ENCODE measurements at regions not wholly inside any gene's neighbourhood (a gene's known extent, or its start where the extent isn't known, plus 50 kb on each side); places are given as distances from the start of the nearest gene placed in this dataset.

DNA sequence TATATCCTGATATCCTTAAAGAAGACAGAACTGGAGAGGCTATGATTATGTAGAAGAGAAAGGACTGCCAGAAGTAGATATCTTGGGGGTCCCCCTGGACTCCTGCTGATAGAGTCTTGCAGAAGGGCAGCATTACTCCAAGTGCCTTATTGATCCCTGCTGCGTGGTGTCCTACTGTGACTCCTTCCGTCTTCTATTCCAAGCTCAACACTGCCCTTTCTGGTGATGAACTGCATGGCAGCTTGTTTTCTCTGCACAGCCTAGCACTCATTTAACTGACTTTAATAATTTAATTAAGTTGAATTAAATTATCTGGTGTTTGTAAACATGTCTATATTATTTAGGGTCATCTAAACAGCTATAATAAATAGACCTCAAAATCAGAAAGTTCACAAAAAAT, 194.1 kb upstream of the DSEL start:
- no peak for DNase-seq (ENCODE audit: low read depth)
- TF ChIP-seq, protein P1, sequence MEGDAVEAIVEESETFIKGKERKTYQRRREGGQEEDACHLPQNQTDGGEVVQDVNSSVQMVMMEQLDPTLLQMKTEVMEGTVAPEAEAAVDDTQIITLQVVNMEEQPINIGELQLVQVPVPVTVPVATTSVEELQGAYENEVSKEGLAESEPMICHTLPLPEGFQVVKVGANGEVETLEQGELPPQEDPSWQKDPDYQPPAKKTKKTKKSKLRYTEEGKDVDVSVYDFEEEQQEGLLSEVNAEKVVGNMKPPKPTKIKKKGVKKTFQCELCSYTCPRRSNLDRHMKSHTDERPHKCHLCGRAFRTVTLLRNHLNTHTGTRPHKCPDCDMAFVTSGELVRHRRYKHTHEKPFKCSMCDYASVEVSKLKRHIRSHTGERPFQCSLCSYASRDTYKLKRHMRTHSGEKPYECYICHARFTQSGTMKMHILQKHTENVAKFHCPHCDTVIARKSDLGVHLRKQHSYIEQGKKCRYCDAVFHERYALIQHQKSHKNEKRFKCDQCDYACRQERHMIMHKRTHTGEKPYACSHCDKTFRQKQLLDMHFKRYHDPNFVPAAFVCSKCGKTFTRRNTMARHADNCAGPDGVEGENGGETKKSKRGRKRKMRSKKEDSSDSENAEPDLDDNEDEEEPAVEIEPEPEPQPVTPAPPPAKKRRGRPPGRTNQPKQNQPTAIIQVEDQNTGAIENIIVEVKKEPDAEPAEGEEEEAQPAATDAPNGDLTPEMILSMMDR (IDR thresholded peaks at IDR 0.05; ENCODE audit: insufficient read depth, low read length), result peak; percentile 17
- no peak overlapping the region for H3K4me3 ChIP-seq (ENCODE audit: low read depth, low read length)

DNA sequence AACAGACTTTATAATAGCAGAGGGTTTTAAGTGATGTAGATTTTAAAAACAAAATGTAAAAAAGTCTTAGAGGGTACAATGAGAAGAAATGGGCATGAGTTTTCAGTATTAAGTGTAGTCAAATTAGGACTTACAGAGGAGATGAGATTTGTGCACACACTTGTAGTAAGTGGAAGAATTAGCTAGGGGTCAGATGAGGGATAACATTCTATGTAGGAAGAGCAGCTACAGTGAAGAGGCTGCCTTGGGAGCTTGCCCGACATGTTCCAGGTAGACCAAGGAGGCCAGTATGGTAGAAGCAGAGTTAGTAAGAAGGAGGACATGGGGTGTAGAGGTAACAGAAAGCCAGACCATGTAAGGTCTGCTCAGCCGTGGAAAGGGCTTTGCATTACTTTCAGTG, 189.2 kb upstream of the DSEL start:
- DNase-seq (ENCODE audit: low read depth), result no peak
- no peak overlapping the region for H3K4me3 ChIP-seq (ENCODE audit: low read depth, low read length)
- TF ChIP-seq, protein P1 (IDR thresholded peaks at IDR 0.05; ENCODE audit: insufficient read depth, low read length), result no peak

DNA sequence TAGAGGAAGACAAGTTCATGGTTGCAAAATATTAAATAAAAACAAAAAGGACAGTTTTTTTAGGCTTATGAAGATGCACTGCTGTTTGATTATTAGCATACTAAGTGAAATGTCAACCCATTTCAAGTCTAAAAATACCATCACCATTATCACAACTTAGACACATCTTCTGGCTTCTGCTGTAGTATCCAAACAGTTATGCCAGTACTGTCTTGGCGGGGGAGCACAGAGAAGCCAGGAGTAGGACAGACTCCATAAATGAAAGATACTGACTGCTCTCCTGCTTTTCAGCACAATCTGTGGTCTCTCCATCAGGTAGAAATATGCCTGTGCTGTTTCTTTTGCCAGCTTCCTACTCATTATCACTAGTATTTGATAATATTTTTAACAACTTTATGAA, 179.2 kb upstream of the DSEL start:
- DNase-seq (ENCODE audit: low read depth), result no peak
- TF ChIP-seq, protein P1 (IDR thresholded peaks at IDR 0.05; ENCODE audit: insufficient read depth, low read length), result no peak
- no peak overlapping the region for H3K4me3 ChIP-seq (ENCODE audit: low read depth, low read length)

DNA sequence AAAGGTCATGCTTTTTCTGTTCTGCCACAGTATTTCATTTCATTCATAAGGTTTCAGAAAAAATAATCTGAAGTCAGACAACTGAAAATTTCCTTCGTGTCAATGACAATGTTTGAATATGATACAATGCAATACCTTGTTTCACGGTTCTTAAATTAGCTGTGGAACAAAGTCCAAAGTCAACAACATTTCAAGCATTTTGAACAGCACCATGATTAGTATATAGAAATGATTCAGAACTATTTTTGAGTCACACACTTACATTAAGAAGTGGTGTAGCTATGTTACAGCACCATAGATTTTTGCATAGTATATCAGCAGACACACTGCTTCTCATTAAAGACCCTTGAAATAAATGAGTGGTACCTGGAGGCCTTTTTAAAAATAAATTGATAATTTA, 178.3 kb upstream of the DSEL start:
- H3K4me3 ChIP-seq (ENCODE audit: low read depth, low read length), result no peak overlapping the region
- TF ChIP-seq, protein P1 (IDR thresholded peaks at IDR 0.05; ENCODE audit: insufficient read depth, low read length), result no peak
- DNase-seq (ENCODE audit: low read depth), result peak; percentile 32

DNA sequence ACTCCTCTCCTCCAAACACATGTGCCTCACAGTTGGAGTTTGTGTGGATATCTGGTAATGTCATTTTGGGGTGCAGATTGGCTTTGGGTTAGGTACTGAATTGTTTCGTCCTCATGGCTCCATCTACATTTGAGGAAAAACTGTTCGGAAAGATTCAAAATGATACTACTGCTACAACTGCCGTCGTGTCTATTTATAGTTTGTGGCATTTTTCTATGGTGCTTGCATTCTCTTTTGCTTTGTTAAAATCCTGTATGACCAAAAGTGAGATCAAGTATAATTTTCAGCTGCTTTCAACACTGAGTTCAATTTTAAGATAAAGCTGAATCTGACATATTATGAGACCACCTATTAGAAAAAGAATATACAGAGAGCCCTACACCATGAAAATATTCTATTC, 176.3 kb upstream of the DSEL start:
- no peak overlapping the region for H3K4me3 ChIP-seq (ENCODE audit: low read depth, low read length)
- DNase-seq (ENCODE audit: low read depth), result no peak
- TF ChIP-seq, protein P1 (IDR thresholded peaks at IDR 0.05; ENCODE audit: insufficient read depth, low read length), result no peak

DNA sequence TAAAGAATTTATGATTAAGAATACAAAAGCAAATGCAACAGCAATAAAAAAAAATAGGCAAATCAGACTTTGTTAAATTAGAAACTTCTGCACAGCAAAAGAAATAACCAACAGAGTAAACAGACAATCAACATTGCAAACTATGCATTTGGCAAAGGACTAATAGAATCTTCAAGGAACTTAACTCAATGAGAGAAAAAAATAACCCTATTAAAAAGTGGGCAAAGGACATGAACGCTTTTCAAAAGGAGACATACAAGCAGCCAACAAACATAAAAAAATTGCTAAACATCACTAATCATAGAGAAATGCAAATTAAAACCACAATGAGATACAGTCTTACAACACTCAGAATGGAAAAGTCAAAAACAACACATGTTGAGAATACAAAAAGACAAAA, 166.0 kb upstream of the DSEL start:
- no peak for DNase-seq (ENCODE audit: low read depth)
- TF ChIP-seq, protein P1 (IDR thresholded peaks at IDR 0.05; ENCODE audit: insufficient read depth, low read length), result no peak
- no peak overlapping the region for H3K4me3 ChIP-seq (ENCODE audit: low read depth, low read length)

DNA sequence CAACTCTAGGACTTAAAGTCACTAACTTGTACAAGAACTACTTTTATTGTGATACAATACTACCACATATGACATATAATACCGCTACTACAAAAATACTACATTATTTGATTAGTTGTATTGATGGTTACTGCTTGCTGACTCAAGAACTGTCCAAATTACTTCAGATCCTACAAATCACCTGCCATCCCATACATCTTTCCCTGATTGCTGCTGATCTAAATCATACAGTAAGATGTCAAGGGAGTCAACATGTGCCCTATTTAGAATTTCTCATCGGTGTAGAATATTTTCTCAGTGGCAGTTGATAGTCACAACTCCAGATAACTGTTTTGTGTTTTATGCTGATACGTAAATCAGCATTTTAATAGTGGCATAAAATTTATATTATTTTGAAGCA, 161.0 kb upstream of the DSEL start:
- H3K4me3 ChIP-seq (ENCODE audit: low read depth, low read length), result no peak overlapping the region
- TF ChIP-seq, protein P1 (IDR thresholded peaks at IDR 0.05; ENCODE audit: insufficient read depth, low read length), result no peak
- no peak for DNase-seq (ENCODE audit: low read depth)
